Suppressor macrophage (primary cell): ENCODE measurements at regions not wholly inside any gene's neighbourhood (a gene's known extent, or its start where the extent isn't known, plus 50 kb on each side); places are given as distances from the start of the nearest gene placed in this dataset.
"Not testable (repeated sequence)": the region's sequence is repeated elsewhere in the genome, so short reads cannot be mapped to it uniquely, and the experiment has no call there.

ENCODE experiments used
- DNase-seq, 4 experiments: peaks; one replicate each; pipeline ENCODE4 v3.0.0-alpha.2; 2020 to 2022

DNA sequence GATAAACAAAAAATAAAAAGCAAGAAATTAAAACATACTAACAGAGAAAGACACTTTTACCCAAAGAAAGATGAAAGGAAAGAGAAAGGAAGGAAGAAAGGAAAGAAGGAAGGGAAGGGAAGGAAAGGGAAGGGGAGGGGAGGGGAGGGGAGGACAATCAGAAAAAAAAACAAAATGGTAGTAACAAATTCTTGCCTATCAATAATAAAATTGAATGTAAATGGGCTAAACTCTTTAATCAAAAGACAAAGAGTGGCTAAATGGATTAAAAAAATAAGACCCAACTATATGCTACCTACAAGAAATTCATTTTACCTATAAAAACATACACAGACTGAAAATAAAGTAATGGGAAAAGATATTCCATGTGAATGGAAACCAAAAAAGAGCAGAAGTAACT is 372.9 kb upstream of the NFIA start:
- DNase-seq, result no peak

DNA sequence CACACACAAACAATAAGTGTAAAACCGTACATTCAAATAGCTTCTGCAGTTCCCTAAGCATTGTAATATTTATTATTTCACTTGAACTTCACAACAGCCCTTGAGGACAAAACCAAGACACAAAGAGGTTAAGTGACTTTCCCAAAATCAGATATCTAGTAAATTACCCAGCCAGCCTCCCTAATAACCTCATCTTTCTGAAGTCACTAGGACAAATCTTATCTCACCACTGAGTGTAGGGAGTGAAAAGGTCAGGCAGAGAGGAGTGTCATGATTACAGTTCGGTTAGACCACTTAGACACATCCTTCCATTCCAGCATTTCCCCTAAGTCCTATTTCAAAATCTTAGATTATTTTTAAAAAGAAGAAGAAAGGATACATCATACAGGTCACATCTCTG is 377.3 kb upstream of the NFIA start:
- no peak for DNase-seq

DNA sequence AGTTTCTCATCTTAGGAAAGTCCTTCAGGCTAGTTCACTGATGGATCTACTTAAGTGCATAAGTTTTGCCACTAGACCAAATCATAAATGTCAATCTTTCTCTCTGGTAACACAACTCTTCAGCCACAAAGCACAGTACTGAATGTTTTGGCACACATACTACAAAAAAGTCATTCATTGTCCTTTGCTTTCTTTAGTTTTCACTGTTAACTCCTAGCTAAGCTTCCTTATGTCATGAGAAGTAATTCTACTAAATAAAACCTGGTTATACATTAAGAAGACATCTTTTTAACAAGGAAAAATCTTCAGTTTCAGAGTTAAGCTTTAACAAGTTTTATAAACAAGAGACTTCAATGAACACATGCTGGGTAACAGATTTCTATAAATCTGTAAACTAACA is 379.2 kb upstream of the NFIA start:
- DNase-seq, result no peak

DNA sequence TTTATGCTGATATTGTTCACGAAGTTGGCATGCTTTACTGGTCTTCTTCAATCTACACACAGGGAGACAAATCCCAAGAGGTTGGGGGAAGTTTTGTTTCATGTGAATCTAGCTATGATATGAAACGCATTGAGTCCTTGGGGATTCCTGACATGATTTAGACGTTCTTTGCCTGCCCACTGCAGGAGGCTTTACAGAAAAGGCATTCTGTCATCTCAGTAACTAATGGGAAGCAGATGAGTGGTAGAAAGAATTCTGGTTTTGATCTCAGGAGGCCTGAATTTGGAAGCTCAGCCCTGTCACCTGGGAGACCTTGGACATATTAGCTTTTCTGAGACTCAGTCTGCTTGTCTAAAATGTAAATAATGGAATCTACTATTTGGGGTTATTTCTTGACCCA is 383.0 kb upstream of the NFIA start:
- no peak for DNase-seq

DNA sequence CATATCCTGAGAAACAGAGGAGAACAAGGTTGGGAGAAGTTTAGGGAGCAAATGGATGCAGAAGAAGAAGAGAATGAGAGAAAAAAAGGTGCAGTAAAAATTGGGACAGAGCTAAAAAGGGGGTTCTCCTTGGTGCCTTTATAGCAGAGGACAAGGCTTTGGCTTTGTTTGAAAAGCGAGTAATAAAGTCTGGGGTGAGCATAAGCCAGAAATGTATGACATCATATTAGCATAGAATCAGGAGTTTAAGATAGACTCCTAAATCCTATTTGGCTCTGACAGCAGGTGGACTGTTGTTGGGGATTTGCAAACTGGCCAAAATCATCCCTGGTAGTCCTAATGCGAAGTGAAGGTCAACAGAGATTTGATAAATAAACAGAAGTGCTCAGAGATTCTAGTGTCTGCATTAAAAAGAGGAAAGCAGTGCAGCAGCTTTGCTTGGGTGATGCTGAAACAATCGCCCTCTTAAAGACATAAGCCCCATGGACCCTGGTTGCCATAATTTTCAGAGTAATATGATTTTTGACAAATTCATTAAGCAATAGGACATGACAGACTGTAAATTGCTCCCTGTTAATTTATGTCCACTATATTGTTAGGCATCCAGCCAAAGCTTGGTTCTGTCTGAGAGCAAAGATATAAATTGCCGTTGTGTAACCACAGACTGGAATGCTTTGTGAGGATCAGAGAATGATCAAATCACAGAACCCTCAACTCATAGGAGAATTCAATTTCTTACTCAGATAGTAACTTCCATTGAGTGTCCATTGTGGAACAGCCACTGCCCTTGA is 385.0 kb upstream of the NFIA start:
- DNase-seq, result no peak

DNA sequence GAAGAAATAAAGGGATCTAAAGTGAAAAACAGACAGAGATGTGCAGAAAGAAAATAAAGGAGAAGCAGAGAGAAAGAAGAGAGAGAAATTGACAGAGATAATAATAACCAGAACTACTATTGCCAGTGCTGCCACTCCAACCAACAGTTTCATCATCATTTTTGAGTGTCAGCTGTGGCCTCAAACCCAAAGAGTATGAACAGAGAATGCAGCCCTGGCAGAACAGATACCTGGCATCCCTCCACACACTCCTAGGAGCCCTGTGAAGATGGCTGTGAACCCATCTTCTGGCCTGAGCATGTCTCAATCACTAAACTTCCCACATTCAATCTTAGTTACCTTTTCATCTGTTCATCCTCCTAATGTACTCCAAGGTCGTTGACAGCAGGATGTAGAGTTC is 385.8 kb upstream of the NFIA start:
- no peak for DNase-seq

DNA sequence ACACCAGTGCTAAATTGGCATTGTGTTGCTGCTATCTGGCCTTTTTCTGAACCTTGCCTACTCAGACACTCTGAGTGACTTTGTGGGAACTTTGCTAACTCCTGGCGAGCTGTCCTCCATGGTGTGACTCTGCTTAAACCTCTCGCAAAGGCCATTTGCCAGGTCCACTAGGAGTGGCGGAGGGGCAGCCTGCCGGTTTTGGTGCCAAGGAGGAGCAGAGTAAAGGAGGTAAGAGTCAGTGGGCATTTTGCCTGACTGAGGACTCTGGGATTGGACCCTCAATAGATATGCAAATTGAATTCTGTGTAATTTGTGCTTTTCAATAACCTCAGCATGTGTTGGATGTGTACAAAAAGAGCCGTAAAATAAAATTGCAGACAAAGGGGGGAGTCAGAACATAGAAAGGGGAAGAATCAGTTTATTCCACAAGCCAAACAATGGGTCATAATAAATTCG is 386.6 kb upstream of the NFIA start:
- DNase-seq, result no peak

DNA sequence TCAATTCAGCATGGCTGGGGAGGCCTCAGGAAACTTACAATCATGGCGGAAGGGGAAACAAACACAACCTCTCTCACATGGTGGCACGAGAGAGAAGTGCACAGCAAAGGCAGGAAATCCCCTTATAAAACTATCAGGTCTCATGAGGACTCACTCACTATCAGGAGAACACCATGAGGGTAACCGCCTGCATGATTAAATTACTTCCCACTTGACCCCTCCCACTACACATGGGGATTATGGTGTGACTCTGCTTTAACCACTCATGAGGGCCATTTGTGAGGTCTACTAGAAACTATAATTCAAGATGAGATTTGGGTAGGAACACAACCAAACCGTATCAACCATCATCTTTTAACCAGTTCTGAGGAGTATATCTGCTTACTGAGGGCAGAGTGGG is 387.4 kb upstream of the NFIA start:
- no peak for DNase-seq

DNA sequence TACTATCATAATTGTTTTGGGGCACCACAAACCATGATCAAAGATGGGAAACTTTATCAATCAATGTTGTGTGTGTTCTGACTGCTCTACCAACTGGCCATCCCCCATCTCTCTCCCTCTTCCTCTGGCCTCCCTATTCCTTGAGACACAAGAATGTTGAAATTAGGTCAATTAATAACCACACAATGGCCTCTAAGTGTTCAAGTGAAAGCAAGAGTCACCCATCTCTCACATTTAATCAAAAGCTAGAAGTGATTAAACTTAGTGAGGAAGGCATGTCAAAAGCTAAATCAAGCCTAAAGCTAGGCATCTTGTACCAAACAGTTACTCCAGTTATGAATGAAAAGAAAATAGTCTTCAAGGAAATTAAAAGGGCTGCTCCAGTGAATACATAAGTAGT is 390.3 kb upstream of the NFIA start:
- no peak for DNase-seq

DNA sequence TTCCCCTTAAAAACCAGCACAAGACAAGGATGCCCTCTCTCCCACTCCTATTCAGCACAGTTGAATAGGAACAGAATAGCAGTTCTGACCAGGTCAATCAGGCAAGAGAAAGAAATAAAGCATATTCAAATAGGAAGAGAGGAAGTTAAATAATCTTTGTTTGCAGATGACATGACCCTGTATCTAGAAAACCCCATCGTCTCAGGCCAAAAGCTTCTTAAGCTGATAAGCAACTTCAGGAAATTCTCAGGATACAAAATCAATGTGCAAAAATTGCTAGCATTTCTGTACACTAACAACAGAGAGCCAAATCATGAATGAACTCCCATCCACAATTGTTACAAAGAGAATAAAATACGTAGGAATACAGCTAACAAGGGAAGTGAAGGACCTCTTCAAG is 394.1 kb upstream of the NFIA start:
- DNase-seq, result not testable (repeated sequence)

DNA sequence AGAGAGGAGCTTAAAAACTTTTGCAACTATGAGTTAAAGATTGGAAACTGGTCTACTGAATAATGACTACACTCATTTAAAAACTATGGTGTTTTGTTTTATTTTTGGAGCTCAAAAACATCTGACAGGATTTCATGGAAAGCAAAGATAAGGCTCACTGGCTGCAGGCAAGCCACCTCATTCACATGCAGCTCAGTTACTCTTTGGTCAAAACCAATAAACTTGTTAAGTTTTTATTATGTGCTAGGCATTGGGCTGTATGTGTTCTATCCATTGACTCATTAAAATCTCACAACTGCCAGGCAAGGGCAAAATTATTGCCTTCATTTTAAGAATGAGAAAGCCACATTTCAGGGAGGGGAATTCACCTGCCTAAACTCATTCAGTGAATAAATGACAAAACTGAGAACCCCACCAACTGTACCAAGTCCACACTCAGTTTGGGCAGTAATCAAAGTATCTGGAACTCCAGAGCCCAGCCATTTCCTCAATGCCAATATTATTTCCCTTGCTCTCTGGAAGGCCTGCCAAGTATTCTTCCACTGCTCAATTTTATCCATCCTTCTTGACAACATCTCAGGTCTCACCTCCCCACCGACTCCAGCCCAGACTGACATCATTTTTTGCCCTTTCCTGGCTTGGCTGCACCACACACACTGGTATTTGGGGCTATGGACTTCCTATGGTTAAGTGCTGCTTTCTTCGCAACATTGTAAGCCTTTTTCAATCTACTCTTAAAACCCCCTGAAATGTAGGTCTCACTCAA is 401.1 kb upstream of the NFIA start:
- no peak for DNase-seq

DNA sequence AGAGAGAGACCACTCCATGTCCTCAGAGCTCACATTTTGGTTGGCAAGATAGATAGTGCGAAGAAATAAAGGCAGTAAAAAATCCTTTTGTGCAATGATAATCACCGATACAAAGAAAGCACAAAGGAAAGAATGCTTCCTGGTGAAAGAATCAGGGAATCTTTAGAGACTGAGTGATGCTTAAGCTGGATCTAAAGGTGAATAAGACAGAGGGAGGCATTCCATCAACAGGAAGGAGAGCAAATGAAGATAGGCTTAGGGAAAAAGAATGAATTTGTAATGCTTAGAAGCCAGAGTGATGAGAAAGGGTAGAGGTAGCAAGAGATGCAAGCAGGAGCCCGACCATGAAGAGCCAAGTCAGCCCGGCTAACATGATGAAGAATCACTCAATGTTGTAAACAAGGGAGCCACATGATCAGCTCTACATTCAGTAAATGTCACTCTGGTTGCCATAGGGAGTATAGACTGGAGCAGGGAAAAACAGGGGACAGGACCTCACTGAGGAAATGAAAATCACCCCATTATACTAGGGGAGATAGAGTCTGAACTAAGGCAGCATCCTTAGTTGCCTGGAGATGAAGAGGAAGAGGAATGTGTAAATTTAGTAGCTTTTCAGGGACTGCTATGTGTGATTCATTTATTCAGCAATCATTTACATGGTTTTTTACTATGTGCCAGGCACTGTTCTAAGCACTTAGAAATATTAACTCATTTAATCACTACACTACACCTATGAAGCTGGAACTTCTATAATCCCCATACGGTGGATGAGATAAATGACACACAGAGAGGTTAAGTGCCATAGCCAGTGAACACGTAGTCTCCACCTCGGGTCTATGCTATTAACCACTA is 402.6 kb upstream of the NFIA start:
- no peak for DNase-seq

DNA sequence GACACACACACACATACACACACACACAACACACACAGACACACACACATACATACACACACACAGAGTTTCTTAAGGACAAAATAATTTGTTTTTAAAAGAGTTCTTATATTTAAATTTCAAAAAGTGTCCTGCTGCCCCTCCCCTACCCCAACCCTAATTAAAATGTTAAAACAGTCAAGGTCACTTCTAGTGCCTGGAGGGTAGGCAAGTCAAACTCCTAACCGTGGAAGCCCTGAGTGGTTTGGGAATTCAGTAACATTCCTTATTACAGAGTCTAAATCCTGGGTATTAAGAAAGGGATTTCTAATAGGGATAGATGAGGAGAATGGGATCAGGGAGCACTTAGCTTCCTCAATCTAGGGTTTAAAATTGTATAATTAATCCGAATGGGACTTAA is 403.6 kb upstream of the NFIA start:
- no peak for DNase-seq

DNA sequence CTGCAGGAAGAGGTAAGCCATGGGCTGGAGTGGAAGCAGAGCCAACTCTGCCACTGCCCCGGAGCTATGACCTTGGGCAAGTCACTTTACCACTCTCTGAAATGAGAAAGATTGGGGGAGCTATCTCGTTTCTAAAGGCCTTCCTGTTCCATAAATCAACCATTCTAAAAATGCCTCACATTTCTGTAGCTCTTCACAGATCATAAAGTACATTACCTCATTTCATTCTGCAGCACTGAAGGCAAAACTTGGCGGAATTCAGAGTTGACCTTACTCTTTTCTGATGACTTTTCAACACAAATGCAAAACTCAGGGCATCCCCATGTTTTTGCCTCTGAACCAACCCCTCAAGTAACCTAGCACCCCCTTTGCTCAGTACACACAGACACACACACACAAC is 404.0 kb upstream of the NFIA start:
- DNase-seq, result no peak

DNA sequence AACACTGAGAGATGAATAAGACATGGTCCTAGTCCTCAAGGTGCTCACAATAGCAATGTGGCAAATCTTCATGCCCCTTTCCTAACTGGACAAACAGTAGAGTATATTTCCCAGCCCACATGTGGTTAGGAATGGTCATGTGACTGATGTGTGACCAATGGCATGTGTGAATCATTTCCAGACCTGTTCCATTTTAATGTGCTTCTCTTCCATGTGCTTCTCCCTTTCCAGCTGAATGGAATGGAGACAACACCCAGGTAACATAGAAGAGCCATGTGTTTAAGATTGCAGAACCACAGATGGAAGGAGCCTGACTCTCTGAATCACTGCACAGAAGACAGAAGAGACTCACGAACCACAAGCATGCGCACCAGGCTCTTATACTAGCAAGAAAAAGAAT is 409.9 kb upstream of the NFIA start:
- no peak for DNase-seq

DNA sequence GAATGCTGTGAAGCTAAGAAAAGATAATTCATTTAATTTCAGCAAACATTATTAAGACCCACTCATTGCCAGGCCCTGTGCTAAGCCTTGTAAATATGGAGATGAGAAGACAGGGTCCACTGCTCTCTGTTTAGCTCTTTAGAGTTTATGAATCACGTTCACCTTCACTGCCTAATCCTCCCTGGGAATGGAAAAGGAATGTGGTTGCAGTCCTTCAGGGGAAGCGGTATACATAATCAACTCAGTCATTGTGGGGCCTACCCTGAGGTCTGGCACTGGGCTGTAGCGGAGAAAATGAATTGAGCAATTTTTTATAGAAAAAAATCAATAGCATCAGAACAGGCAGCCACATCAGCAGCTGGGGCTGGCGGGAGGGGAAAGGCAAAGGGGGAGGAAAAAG is 412.1 kb upstream of the NFIA start:
- DNase-seq, result no peak

DNA sequence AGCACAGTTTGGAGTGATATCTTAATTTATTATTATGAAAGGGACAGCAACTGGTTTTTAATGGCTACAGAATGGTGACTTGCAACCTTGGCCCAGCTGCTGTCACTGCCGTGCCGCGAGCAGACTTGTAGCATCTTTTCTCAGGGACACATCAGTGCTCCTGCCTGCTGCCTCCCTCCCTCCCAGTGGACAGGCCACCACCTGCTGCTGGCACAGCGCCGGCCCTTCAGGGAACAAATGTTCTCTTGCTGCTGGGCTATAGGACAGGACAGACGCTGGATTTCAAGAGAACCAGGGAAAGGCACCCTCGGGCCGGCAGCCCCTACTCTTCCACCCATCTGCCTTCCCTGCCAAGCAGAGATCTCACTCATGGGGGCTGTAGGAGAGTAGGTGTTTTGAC is 413.8 kb upstream of the NFIA start:
- DNase-seq, result no peak

DNA sequence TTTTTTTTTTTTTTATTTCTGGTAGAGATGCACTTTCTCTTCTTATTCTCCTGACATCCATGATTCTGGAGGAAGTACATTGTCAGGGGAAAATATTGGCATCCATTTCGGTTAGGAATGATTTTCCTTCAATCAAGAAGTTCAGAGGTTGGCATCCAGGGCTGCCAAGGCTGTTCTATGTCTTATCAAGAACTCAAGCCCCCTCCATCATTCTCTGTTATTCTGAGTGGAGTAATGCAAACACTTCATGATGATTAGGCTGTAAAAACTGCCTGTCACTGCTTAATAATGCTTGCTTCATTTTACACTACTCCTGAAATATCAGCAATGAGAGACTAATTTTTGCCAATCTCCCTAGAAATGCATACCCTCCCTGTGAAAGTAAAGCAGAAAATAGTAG is 417.1 kb upstream of the NFIA start:
- DNase-seq, result no peak

DNA sequence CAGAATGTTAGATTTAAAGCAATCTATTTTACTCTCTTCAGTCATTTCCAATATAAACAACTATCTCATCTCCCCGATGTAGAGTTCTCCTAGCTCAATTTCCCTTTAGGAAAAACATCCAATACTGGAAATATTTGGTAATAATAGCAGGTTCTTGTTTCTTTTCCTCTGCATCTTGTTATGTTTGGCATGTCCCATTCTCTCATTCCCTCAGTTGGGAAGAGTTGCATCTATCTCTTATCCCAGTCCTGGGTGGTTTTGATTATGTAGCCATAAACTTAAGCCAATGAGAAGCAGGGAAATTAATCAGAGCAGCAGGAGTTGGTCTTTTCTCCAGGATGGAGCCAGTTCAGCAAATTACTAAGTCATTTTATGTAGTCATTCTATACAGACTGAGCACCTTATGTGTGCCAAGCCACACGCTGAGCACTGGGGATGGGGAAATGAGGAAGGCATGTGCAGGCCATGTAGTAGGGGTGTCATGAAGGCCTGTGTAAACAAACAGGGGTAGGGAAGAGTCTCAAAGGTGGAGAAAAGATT is 418.2 kb upstream of the NFIA start:
- no peak for DNase-seq

DNA sequence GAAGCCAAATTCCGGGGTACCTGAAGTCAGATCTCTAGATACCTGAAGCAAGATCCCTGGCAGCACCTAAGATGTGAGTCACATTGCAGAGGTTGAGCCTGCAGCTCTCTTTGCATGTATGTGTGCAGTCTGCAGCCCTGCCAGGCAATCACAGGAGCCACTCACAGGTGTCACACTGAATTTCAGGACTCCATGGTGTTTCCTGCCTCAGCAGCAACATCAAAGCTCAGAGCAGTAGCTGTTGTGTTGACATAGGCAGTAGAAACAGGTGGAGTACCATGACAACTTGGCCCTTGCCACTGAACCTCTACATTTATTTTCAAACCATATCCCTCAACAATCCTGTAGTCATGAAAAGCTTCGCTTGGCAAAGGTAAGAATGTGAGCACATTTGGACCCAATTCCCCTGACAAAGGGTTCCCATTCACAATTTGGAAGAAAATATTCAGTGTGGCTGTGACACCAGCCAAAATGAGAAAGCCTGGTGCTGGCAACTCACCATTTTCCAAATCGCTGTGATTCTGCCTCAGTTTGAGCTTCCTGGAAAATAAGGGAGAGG is 419.8 kb upstream of the NFIA start:
- DNase-seq, result no peak

DNA sequence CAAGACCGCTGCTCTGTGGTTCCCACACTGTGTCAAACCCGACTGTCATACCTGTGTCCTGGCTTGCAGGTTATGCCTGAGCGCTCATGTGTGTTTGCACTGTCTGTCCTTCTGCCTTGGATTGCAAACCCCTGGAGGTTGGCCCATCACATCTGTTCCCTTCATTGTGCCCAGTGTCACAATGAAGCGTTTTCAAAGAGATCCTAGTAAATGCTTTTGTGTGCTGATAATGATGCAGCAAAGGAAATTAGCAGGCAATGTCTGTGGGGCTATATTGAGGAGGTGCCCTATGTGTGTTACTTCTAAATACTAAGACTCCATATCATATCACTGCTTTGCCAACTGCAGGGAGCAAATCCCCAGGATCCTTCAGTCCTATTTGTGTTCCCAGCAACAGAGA is 424.4 kb upstream of the NFIA start:
- no peak for DNase-seq

DNA sequence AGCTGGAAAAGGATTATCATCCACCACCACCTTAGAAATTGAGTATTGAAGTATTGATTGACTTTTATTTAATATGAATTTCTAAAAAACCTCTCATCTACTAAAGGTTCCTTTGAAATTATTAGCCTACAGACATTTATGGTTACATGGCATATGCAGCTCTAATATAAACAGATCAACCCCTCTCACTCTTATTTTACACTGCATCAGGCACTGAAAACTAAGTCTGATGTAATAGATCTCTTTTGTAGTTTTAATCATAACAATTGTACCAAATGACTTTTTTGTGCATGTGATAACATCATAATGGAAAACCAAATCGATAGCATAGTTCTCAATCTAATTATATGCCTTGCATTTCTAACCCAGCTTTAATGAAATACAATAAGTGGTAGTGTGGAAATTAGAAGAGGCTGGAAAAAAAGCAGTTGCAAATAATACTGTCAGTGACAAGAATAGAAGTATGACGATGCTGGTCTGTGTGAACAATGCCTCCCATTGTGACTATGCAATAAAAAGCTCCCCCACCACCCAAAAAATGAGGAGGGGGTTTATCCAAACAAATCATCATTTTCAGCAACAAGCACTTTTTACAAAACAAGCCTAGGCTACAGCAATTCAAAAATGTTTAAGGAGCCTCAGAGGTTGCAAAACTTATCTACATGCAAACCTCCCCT is 426.5 kb upstream of the NFIA start:
- no peak for DNase-seq
